GM19193 (cell line): ENCODE measurements at regions not wholly inside any gene's neighbourhood (a gene's known extent, or its start where the extent isn't known, plus 50 kb on each side); places are given as distances from the start of the nearest gene placed in this dataset.

Experiments used
- POLR2A ChIP-seq: IDR thresholded peaks from 4 replicates; pipeline ENCODE4 v1.6.1; 2011; ENCODE audit not compliant: insufficient read depth, insufficient read length; ENCODE audit errors: extremely low read depth

- no peak for TF ChIP-seq POLR2A
Observed at GRCh38 chr1:38151399-38151798, 104.8 kb upstream of the POU3F1 start.

DNA sequence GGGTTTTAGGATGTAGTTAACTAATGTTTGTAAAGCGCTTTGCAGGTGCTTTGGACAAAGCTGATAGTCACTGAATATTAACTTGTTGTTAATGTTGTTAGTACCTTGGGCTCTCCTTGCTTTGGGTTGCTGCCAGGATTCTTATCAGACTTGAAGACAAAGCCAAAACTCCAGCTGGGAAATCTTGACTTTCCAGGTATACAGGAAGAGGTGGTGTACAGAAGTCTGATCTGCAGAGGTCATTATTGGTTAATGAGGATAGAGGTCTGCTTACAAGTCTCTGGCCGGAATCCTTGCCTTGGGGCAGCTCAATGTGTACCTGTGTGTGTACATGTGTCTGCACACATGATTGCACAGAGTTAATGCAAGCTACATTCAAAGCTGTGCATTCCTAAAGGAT, 96.0 kb upstream of the POU3F1 start:
- TF ChIP-seq POLR2A = no peak

- TF ChIP-seq POLR2A = no peak
Observed at GRCh38 chr1:38141483-38141882, 94.9 kb upstream of the POU3F1 start.

DNA sequence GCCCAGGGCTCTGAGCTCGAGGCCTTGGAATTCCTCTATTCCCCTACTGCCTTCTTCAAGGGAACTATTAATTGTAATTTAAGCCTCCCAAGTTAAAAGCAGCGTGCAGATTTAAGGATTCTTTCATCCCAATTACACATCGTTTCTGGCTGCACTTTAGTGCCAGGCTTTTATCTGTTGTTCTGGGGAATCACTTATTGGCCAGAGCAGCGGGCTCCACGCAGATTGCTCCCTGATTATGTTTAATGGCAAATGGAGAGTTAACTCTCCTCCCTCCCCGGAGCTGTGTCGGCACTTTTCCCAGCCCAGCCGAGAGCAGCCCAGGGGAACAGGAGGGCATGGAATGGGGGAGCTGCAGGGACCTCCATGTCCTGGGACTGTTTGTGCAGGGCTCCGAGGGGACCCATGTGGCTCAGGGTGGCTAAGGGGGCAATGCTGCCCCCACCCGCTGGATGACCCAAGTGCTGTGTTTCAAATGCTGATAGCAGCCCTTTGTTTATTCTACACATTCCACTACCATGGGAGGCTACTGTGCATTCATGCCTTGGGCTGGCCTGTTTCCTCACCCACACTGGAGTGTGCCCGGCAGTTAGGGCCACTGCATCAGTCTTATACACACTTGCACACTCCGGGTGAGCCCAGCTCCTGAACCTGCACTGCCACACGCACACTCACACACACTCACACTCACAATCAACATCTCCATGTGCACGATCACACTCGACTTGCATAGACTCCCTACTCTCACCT, 93.3 kb upstream of the POU3F1 start:
- no peak for TF ChIP-seq POLR2A

GRCh38 chr1:38138498-38139233, 92.1 kb upstream of the POU3F1 start:
- no peak for TF ChIP-seq POLR2A

DNA sequence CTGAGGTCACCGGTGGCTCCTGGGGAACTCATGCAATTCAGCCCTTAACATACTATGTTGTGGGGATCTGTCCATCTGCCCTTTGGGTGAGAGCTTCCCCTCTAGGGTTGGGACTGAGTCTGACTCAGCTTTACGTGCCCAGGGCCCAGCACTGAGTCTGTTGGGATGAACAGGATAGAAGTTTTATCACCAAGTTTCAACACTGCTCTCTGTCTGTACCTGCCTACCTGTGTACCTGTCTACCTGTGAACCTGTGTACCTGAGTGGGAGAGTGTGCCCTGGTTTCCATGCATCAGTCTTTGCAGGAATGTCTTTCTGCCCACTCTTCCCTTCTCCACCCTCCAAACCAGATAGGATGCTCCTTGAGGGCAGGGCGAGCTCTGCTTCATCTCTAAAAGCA, 90.6 kb upstream of the POU3F1 start:
- TF ChIP-seq POLR2A = no peak

GRCh38 chr1:38135625-38136414, 89.2 kb upstream of the POU3F1 start:
- no peak for TF ChIP-seq POLR2A

DNA sequence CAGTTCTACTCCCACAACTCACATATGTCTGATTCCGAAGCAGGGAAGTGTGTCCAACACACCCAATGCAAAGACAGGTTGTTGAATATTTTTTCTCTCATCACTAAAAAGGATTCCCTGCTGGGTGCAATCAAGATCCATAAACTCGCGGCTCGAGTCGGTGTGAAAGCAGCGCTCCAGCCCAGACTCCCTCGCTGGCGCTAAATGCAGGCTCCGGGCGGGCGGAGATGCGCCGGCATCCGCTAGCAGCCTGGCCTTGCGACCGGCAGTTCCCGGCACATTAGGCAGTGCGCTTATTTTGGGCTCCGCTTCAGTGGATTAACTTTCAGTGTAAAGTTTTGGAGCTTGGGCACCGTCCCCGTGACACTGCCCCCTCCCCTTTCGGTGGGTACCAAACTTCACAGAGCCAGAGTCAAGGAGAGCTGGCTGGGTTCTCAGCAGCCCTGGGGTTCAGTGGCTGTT, 87.7 kb upstream of the POU3F1 start:
- no peak for TF ChIP-seq POLR2A

GRCh38 chr1:38133756-38134155, 87.2 kb upstream of the POU3F1 start:
- TF ChIP-seq POLR2A = no peak

DNA sequence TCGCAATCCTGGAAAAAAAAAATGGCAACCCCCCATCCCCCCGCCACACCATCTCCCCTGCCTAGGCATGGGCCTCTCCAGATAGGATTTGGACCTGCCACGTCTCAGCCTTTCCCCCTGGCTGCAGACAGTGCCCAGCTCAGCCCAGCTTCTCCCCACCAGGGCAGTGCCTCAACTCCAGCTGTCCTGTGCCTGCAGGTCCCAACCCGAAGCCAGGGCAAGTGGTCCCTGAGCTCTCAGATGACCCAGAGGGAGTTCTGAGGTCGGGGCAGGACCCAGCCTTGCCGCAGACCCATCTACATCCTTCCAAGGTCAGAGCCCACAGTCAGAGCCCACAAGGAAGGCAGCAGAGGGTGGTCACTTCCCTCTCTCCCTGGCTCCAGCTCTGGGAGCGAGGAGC, 86.7 kb upstream of the POU3F1 start:
- TF ChIP-seq POLR2A = no peak

- TF ChIP-seq POLR2A = no peak
Observed at GRCh38 chr1:38132681-38133080, 86.1 kb upstream of the POU3F1 start.

DNA sequence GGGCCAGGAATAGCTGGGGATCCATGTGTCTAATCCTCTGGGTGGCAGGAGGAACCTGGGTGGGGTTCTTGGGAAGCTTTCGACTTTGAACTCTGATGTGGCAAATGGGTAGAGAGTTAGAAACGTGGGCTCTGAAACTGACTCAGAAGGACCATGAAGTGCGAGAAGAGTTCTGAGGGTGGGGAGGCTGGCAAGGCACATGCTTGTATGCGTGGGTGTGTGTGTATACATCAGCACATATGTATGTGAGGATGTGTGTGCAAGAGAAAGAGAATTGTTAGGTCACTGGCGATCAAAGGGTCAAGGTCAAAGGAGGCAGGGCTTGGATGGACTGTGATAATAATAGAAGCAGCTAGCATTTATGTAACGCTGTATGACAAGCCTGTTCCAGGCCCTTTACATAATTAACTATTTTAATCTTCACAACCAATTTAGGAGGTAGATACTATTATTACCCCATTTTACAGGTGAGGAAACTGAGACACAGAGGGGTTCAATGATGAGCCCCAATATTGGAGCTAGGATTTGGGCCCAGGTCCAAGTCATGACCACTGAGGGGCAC, 84.5 kb upstream of the POU3F1 start:
- TF ChIP-seq POLR2A = no peak

DNA sequence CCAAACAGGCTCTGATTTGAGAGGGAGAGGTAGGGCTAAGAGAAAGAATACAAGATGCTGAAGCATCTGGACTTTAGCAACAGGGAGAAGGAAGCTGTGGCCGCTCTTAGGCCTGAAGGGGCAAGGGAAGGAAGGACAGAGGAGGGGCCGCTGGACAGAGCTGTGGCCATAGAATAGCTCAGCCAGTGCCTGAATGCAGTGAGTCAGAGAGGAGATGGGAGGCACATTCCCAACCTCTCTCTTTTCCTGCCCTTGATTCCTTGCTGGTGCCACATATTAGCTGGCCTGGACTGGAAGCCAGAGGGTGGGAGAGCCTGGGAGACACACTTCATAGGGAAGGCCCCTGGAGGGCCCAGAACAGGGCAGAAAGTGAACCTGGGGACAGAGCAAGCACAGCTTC, 83.4 kb upstream of the POU3F1 start:
- TF ChIP-seq POLR2A = no peak

DNA sequence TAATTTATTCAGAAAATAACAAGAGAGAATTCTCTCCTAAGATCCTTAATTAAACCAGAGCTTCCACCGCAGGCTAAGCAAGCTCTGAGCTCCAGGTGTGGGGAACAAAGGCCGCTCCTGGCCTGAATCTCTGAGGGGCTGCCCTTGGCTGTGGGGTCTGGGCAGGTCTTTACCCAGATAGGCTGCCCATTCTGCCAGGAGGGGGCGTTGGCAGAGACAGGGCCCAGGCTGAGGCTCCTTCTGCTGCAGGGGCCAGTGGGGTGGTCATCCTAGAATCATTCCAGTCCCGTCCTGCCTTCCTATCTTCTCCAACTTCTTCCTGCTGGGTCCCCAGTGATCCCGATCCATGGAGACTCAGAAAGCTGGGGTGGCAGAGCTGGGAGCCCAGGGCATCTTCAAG, 82.9 kb upstream of the POU3F1 start:
- TF ChIP-seq POLR2A = no peak

- TF ChIP-seq POLR2A = no peak
Observed at GRCh38 chr1:38128926-38129453, 82.4 kb upstream of the POU3F1 start.

DNA sequence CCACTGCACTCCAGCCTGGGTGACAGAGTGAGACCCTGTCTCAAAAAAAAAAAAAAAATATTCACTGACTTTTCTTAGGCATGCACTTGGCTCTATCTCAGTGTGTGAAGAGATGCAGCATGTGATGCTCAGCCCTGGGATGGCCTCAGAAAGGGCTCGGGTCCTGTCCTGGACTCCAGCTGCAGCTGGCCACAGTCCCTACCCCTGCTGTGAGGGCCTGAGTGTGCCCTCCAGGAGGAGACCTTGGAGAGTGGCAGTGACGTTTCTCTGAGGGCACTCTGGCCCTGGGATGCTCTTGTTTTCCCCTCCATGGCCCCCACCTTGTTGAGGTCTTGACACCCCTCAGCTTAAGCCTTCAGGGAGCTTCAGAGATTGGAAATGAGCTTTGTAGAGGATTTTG, 81.9 kb upstream of the POU3F1 start:
- no peak for TF ChIP-seq POLR2A

DNA sequence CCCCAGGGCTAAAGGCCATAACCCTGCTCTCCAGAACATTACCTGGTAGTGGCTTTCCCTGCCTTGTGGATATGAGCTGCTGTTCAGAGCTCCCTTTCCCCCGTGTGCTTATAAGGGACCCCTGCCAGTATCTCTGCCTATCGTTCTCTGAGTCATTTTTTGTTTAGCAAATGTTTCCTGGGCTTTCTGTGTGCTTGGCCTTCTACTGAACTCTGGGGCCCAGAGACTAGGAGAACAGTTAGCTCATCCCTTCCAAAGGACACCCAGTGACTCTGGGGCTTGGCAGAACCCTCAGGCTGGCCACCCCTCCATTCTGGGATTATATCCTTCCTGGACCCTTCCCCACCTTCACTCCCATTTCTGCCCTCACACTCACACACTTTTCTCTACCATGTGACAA, 80.8 kb upstream of the POU3F1 start:
- TF ChIP-seq POLR2A = no peak
